Psoas muscle (tissue), 7 donors: ENCODE measurements at regions not wholly inside any gene's neighbourhood (a gene's known extent, or its start where the extent isn't known, plus 50 kb on each side); places are given as distances from the start of the nearest gene placed in this dataset.

Experiments used
- ATAC-seq, 4 donors: fragments of 200-7000 bp; cut with Tn5 transposase; one replicate each; pipeline ENCODE4 v1.9.1; 2020; ENCODE audit warnings: moderate library complexity in 3 of 4, mild to moderate bottlenecking in 2 of 4
- DNase-seq, 2 donors: peaks; one replicate each; pipeline ENCODE4 v3.0.0-alpha.2; 2020
- H3K27ac ChIP-seq: fragments of 200-600 bp; one replicate; pipeline ENCODE4 v1.8.0; 2022
- H3K27me3 ChIP-seq, 3 donors: fragments of 200-600 bp in 1 of 3; one replicate each; pipeline versions ENCODE4 v1.6.1 to v1.8.0; 2013 to 2022; ENCODE audit warnings: low read length in 2 of 3, mild to moderate bottlenecking in 2 of 3, moderate library complexity in 1 of 3; ENCODE audit not compliant: insufficient read depth in 3 of 3
- H3K36me3 ChIP-seq, 2 donors: fragments of 200-600 bp in 1 of 2; one replicate each; pipeline versions ENCODE4 v1.6.1 to v1.8.0; 2013 to 2022; ENCODE audit warnings: low read depth in 1 of 2, mild to moderate bottlenecking in 1 of 2, moderate library complexity in 1 of 2; ENCODE audit not compliant: insufficient read depth in 1 of 2
- H3K4me1 ChIP-seq: fragments of 200-600 bp; one replicate; pipeline ENCODE4 v1.8.0; 2022
- H3K4me3 ChIP-seq: fragments of 200-600 bp; one replicate; pipeline ENCODE4 v1.8.0; 2022; ENCODE audit warnings: mild to moderate bottlenecking
- H3K9me3 ChIP-seq: fragments of 200-600 bp; one replicate; pipeline ENCODE4 v1.8.0; 2022
- WGBS, 3 donors: extraction: QIAGEN DNeasy Blood & Tissue Kit; methylation state at CpG; one replicate each; pipeline versions ENCODE4 v1.1.6 to v1.1.7; 2013; 5-methylcytosine and 5-hydroxymethylcytosine counted together
- intact Hi-C, 2 donors: fragments of 100-400 bp; cut with DNase I; formaldehyde crosslinking; loops; one replicate each; pipeline versions ENCODE4 v1.11.0 to v1.14.2; 2022
- TF ChIP-seq, protein P1 (sequence below): fragments of 200-600 bp; IDR thresholded peaks from one replicate; pipeline ENCODE4 v1.8.0; 2022; ENCODE audit warnings: antibody characterized with exemption
- donor health status: healthy with polysubstance abuse.
- donor health status: DM: no; HTN: no; CAD: no; lungs with moderate emphysema.
- donor health status: Bipolar disorder and iron deficiency.
- donor health status: healthy.
- donor health status: DM: yes; HTN: yes; CAD: no.
- donor health status: DM: no; HTN: no; CAD: no.
- donor health status: DM: yes; HTN: yes; CAD: no.

DNA sequence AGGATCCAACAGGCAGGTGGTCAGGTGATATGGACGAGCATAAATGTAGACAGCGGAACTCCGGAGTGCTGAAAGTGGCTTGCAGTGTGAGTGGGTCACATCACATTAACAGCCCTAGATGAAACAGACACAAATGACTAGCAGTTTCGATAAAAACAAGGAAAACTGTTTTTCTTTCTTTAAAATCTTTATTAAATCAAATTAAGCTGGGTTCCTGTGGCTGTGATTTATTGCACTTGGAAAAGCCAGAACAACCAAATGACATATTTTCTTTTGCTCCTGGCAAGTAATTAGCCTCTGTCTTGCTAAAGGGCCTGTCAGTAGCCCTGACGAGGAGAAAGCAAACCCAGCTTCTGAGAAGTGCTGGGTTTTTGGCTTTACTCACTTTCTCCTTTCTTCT is 152.9 kb upstream of the DDX18 start:
- H3K4me1 ChIP-seq = no peaks in the 10 kb centered on the region
- H3K27ac ChIP-seq = no peak overlapping the region
- H3K27me3 ChIP-seq = peaks cover 0 to 1% (median 0%) of the 10 kb centered on the region in 3 donors
- TF ChIP-seq, protein P1, sequence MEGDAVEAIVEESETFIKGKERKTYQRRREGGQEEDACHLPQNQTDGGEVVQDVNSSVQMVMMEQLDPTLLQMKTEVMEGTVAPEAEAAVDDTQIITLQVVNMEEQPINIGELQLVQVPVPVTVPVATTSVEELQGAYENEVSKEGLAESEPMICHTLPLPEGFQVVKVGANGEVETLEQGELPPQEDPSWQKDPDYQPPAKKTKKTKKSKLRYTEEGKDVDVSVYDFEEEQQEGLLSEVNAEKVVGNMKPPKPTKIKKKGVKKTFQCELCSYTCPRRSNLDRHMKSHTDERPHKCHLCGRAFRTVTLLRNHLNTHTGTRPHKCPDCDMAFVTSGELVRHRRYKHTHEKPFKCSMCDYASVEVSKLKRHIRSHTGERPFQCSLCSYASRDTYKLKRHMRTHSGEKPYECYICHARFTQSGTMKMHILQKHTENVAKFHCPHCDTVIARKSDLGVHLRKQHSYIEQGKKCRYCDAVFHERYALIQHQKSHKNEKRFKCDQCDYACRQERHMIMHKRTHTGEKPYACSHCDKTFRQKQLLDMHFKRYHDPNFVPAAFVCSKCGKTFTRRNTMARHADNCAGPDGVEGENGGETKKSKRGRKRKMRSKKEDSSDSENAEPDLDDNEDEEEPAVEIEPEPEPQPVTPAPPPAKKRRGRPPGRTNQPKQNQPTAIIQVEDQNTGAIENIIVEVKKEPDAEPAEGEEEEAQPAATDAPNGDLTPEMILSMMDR = no peak
- ATAC-seq (no peak), DNase-seq (no peak)
- no peaks in the 10 kb centered on the region for H3K36me3 ChIP-seq
- no peaks in the 10 kb centered on the region for H3K9me3 ChIP-seq
- intact Hi-C loops = no loop called here
- no peak overlapping the region for H3K4me3 ChIP-seq
- WGBS, 3 donors = 38 to 46% (median 39%) methylated on average over 5 of the region's 5 CpGs

DNA sequence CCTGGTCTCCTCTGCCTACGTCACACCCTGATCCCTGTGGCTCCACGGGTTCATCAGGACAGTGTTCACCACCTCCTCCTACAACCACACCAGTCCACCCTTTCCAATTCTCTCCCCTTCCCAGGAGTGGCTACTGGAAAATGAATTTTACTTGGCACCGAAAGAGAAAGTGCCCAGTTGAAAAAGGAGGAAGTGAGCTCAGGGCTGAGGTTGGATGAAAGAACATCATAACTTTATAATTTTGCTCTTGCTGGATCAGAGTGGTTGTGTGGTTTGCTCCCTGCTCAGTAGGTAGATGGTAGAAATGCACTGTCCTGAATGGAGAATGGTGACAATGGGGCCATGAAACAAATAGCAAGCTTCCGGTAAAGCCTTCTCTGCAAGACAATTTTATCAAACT is 140.3 kb upstream of the DDX18 start:
- H3K4me3 ChIP-seq = no peak overlapping the region
- intact Hi-C loops = no loop called here

DNA sequence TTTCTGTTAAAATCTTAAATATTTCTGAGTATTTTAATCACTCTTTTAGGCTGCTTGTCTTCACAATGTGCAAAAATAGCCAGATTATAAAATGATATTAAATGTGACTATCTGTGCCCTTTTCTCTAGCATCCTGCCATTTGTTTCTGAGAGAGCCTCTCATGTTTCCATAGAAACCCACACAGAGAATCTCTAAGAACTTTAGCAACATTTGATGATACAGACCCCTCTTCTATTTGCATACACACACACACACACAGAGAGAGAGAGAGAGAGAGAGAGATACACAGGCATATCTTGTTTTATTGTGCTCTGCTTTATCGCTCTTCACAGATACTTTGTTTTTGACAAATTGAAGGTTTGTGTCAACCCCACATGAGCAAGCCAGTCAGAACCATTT is 134.5 kb upstream of the DDX18 start:
- no peak overlapping the region for H3K4me3 ChIP-seq
- H3K27me3 ChIP-seq = no peaks in the 10 kb centered on the region
- WGBS, 3 donors = 93 to 99% (median 97%) methylated on average over 1 of the region's 1 CpG
- no peaks in the 10 kb centered on the region for H3K36me3 ChIP-seq
- DNase-seq = no peak
- intact Hi-C loops = no loop called here
- TF ChIP-seq, protein P1 = no peak
- no peaks in the 10 kb centered on the region for H3K9me3 ChIP-seq
- H3K27ac ChIP-seq = no peak overlapping the region
- no peak for ATAC-seq
- H3K4me1 ChIP-seq = no peaks in the 10 kb centered on the region

More for the DNA sequence above, 140.3 kb upstream of the DDX18 start:
- ATAC-seq (no peak), DNase-seq (no peak)
- Histone ChIP-seq H3K36me3 (no peaks in the 10 kb centered on the region), H3K4me1 (no peaks in the 10 kb centered on the region), H3K27me3 (no peaks in the 10 kb centered on the region), H3K27ac (no peak overlapping the region), H3K9me3 (no peaks in the 10 kb centered on the region)
- TF ChIP-seq, protein P1 = no peak
- WGBS, 3 donors = 81 to 87% (median 86%) methylated on average over 4 of the region's 4 CpGs

DNA sequence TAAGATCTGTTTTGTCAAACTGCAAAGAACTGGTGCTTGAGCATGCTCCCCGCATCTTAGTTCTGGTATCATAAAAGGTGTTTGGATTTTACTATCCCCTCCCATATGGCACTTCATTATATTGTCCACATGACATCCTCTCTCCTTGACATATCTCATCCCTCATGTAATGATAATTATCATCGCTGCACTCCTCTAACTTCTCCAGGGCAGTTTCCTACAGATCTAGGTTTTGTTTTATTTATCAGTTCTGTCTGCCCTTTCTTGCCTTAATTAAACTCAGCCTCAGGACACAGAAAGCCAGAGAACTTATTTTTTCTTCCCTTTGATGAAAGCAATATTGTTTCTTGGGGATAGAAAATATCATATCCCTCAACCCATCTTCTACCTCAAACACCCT is 129.6 kb upstream of the DDX18 start:
- Histone ChIP-seq H3K27ac (no peak overlapping the region), H3K27me3 (no peaks in the 10 kb centered on the region), H3K36me3 (no peaks in the 10 kb centered on the region), H3K4me1 (no peaks in the 10 kb centered on the region), H3K9me3 (no peaks in the 10 kb centered on the region), H3K4me3 (no peak overlapping the region)
- intact Hi-C loops = no loop called here
- 93 to 98% (median 93%) methylated on average over 2 of the region's 2 CpGs for WGBS, 3 donors
- DNase-seq (no peak), ATAC-seq (no peak)
- TF ChIP-seq, protein P1 = no peak

DNA sequence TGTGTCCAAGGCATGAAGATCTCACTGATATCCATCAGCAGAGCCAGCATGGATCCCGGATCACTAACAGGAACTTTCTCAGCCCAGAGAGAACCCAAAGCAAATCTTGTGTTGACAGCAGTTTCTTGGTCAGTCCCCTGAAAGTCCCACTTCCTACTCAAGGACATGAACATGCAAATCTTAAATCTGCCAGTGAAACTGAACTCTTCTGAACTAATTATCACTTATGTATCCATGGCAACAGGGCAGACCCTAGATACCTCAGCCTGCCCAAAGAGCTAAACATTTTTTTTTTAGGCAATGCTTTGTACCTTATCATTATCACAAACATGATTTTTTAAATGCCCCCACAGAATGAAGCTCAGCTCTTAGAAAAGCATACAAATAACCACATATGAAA is 127.8 kb upstream of the DDX18 start:
- Histone ChIP-seq H3K36me3 (no peaks in the 10 kb centered on the region), H3K4me1 (no peaks in the 10 kb centered on the region), H3K4me3 (no peak overlapping the region), H3K9me3 (no peaks in the 10 kb centered on the region), H3K27me3 (no peaks in the 10 kb centered on the region), H3K27ac (no peak overlapping the region)
- 66 to 81% (median 79%) methylated on average over 1 of the region's 1 CpG for WGBS, 3 donors
- TF ChIP-seq, protein P1 = no peak
- intact Hi-C loops = no loop called here
- ATAC-seq (no peak), DNase-seq (no peak)
